Stimulated activated CD4-positive, alpha-beta T cell treated with anti-CD3 and anti-CD28 coated beads, Interleukin-1b, Interleukin-23, amount 100 ng/mL, for 24 hours (primary cell): ENCODE measurements at regions not wholly inside any gene's neighbourhood (a gene's known extent, or its start where the extent isn't known, plus 50 kb on each side); places are given as distances from the start of the nearest gene placed in this dataset.

ENCODE experiments used
- DNase-seq, 4 experiments: peaks; one replicate each; pipeline ENCODE4 v3.0.0-alpha.2; 2020; ENCODE audit warnings: low read depth in 4 of 4, low spot score in 1 of 4

DNA sequence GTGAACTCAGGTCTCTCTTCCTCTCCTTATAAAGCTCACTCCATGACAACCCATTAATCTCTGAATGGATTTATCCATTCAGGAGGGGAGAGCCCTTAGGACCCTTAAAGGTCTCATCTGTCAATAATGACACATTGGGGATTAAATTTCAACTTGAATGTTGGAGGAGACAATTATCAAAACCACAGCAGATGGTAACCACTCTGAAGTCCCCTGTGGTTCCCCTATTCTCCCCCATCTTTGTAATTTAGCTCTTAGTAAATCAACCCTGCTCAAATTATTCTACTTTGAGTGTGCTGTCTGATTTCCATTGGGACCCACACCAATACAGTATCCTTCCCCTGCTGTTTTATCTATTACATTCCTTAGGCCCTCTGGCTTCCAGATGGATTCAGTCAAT is 72.0 kb upstream of the RAI14 start:
- no peak for DNase-seq

DNA sequence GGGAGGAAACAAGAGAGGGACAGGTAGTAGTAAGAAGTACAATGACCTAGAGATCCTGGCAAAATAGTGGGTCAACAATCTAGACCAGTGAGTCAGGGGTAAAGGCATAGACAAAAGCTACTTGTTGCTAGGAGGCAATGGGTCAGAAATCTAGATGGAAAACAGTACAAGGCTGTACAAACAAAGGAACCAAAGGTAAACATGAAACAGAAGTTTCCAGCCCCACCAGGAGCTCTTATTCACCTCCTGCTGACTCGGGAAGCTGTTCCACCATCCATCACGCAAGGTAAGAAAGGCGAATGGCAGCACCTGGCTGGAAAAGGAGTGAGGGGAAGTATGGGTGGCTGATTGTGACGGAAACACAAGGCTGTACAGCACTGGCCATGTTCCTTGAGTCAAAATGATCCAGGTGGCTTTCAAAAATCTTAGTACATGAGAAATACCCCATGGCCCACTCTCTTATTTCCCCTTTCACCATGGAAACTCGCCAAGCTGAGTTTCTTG is 70.5 kb upstream of the RAI14 start:
- no peak for DNase-seq

DNA sequence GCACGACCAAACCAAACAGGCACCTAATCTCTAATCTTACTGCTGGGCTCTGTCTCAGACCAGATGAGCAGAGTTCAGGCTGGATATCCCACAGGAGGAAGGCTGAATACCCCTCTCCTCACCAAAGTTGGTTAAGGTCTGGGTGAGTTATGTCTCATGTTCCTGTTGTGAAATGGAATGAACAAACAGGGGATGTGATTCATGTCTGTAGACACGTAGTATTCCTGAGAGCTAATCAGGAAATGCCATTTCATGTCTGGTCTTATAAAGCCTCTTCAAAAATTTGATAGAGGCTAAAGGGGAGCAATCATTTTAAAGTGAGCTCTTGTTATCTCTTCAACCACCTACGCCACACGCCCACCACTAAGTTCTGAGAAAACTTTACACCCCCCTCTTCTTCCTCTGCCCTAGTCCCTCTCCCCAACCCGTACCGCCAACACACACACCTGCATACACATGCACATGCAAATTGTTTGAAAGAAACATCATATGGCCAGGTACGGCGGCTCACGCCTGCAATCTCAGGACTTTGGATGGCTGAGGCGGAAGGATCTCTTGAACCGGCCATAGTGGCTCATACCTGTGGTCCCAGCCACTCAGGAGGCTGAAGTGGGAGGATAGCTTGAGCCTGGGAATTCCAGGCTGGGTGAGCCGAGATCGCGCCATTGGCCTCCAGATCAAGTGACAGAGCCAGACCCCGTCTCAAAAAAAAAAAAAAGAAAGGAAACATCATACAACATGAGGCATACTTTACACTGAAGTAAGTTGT is 69.8 kb upstream of the RAI14 start:
- no peak for DNase-seq

DNA sequence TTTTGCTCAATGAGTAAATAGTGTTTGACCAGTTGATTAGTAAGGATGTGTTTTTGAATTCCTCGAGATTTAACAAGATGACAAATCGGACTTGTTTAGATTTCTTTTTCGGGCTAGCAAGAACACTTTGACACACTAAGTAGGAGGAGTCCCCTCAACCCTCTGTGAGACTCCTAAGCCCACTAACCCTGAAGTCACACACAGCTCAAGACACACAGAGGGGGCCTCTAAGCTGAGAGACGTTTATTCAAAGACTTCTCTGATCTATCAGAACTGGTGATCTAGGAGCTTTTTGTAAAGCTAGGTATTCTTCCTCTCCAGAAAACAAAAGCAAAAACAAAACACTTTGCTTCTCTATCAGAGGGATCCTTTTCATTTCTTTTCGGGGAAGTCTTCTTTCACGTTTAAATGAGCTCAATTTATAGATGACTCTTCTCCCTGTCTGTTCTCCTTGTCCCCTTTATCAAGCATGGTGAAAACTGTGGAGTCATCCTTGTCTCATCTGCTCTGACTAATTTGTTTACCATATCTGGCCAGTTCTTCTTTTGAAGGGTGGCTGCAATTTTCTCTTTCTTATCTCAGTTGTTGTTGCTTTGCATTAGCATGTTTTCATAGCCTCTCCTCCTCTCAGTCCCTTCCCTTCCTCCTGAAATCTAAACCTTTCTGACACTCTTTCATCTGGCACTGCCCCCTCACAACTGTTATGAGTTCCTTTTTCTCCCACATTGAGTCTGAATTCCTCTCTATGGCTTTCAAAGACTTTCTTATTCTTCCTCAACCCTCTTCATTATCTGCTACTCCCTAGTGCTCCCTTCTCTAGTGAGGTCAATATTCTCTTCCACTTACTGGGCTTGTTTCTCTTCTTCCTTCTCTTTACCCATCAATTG is 68.5 kb upstream of the RAI14 start:
- DNase-seq: no peak

DNA sequence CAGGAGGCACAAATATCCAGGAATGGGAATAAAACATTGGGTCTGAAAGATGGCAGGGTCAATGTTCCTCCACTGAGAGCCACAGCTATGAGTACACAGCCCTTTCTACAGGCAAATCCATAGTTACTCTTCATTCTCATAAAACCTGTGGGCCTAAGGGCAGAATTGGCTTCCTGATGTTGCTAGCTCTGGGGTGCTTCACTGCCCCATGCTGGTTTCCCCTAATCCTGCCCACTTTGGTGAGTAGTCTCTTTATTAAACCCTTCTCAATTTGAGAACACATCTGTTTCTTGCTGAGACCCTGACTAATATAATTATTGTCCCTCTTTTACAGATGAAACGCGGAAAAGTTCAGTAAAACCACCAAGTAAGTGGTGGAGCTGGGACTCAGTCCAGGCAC is 66.3 kb upstream of the RAI14 start:
- no peak for DNase-seq

DNA sequence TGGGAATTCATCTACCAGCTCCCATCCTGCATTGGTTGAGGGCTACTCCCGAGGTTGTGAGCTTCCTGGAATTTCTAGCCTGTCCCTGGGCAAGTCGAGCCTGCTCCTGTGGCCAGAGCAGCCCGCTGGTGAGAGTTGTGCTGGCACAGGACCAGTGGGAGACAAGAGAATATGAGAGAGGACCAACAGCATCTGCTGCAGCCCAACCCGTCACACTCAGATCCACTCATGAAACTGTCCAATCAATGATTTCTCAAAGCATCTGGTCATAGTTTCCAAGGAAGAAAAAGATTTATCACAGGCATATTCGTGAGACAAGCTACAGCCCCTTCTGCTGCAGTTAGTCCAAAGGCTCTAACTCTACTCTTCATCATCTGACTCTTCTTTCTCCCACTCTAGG is 64.4 kb upstream of the RAI14 start:
- DNase-seq: no peak

DNA sequence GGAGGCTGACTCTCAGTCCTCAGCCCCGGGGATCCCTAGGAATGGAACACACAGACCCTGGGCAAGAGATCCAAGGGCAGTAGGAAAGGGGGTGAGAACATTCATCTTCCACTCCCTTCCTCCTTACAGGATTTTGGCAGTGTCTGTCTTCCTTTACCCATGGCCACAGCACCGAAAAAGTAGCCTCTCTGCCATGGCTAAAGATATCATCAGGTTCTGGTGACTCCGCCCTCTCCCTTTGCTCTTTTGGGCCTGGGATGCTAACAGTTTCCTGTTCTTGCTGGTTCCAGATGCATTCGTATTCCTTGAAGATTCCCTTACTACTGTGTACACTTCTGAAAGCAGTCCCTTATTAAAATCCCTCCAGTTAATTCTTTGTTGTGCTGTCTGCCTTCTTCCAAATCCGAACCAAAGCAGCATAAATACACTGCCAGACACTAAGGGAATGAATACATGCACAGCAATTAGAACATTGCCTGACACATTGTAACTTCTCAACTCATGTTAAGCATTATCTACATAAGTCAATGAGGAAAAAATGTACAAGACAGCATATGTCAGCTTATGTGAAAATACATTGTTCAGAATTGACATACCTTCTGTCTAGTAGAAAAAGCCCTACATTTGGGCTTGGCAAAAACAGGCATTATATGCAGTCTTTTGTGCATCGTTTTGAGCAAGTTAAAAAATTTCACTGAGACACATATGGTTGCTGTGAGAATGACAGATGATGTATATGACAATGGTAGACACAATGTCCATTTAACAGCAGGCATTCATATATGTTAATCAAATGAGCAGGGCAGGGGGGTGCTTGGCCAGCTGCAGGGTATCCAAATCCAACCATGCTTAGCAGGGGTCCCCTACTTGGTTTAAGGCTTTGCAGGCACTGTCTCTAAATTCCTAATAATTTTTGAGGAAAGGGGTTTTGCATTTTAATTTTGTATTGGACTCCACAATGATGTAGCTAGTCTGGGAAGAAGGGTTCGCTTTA is 58.8 kb upstream of the RAI14 start:
- DNase-seq: no peak

DNA sequence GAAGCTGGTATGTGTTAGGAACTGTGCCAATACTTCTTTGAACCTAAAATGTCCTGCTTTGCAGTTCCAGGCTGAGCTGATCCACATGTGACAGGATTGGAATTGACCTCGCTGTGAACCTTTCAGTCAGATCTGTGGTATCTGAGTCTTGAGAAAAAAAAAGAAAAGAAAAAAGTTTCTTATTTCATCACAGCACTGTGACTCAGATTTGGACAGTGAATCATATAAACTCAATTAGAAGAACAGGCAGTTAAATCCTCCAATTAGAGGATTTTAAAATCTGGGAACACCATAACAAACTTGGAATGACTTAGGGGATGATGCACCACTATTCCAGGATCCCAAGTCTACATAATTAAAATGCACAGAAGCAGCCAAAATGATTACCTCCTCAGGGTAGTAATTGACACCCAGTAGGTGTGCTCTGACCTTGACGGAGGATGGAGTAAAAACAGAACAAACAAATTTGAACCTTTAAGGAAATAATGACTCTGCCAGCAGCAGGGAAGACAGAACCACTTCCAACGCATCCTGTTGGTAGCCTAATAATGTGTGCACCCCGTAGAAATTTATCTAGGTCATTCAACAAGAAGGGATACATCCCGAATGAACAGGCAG is 57.8 kb upstream of the RAI14 start:
- DNase-seq: no peak

DNA sequence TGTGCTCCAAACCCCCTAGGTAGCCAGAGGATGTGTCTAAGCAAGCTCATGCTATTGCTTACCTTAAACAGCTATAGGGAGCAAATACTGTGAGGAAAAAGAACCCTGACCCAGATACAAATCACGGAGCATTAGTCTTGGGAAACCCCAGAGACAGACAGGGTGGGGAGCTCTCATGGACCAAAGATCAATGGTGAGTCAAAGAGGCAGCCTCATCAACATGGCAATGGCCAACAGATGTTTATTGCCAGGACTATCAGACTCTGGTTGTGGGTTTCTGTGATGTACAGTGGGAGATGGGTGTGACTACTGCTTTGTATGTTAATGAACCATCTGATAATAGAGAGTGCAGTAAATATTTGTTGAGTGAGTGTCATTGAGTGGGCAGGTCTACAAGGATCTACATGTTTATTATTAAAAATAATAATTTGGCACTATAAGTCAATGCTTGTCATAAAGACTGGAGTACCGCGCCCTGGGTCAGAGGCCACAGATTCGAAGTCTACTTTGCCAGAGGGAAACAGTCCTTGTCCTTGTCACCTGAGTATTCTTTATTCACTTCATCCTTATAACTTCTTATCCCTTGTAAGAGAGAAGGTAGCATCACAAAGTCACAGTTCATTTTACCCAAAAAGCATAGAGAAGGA is 56.5 kb upstream of the RAI14 start:
- DNase-seq: no peak

DNA sequence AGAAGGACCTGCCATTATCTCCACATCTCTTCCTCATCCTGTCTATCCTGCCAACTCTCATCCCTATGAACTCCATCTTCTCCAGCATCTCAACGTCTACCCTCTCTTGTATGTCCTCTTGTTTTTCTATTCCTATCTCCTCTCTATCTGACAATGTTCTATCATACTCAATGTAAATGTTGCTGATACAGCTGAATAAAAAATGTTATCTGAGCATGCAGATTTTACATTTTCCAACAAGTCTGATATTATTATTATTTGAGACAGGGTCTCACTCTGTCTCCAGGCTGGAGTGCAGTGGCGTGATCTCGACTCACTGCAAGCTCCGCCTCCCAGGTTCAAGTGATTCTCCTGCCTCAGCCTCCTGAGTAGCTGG is 56.0 kb upstream of the RAI14 start:
- no peak for DNase-seq

DNA sequence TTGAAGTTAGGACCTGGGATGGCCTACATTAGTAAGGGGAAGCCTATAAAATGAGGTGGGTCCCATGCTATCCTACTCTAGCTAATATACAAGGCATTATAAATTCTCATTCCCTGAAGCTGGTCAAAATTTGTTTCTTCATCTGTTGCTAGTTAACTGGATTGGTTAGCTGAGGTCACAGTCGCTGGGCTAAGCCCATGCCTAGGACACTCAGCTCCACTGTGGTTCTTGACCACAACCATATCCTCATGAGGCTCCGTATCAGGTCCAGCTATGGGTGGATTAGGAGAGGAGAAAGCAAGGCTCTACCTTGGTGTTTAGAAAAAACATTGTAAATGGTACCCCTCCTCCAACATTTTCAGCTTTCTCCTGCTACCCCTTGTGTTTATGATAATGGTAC is 52.8 kb upstream of the RAI14 start:
- no peak for DNase-seq

DNA sequence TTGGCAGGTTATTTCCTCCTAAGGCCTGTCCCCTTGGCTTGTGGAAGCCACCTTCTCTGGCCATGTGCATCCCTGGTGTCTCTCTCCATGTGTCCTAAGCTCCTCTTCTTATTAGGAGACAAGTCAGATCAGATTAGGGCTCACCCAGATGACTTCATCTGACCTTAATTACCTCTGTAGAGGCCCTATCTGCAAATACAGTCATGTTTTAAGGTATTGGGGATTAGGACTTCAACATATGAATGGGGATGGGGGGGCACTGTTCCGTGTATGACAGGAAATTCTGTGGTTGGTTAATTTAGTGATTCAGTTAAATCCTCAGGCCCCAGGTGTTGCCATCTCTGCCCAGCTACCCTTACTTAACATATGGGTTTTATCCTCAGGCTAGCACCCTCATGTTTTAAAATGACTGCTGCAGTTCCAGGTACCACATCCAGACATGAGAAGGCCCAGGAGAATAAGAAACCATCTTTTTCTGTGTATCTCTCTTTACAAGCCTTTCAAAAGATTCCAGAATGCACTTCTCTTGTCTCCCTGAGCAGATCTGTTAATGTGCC is 51.9 kb upstream of the RAI14 start:
- no peak for DNase-seq

DNA sequence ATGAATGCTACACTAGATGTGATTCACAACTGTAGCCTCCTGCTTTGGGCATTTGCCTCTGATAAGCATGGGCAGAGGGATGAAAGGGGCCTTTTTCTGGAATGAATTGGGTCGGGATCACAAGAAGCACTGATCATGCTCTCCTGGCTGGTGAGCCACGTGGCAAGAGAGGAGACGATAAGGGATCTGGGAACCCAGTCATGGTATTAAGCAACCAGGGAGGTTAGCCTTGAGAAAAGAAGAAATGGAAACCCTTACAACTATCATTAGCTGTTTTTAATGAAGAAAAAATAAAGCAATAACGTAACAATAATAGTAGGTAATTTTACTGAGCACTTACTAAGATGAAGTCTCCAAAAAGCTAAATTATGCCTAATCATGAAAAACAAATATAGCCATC is 50.0 kb upstream of the RAI14 start:
- DNase-seq: no peak
